B cell (primary cell): ENCODE measurements at regions not wholly inside any gene's neighbourhood (a gene's known extent, or its start where the extent isn't known, plus 50 kb on each side); places are given as distances from the start of the nearest gene placed in this dataset.

Experiments used
- EZH2 ChIP-seq: IDR thresholded peaks from 2 replicates; pipeline ENCODE4 v1.6.1; 2012; ENCODE audit warnings: borderline replicate concordance, low read depth, mild to moderate bottlenecking, moderate library complexity, low read length; ENCODE audit not compliant: insufficient read depth, poor library complexity, severe bottlenecking
- TF ChIP-seq, protein P1 (sequence below): fragments of 200-600 bp; IDR thresholded peaks from one replicate; pipeline ENCODE4 v1.8.0; 2022; ENCODE audit warnings: antibody characterized with exemption, mild to moderate bottlenecking

DNA sequence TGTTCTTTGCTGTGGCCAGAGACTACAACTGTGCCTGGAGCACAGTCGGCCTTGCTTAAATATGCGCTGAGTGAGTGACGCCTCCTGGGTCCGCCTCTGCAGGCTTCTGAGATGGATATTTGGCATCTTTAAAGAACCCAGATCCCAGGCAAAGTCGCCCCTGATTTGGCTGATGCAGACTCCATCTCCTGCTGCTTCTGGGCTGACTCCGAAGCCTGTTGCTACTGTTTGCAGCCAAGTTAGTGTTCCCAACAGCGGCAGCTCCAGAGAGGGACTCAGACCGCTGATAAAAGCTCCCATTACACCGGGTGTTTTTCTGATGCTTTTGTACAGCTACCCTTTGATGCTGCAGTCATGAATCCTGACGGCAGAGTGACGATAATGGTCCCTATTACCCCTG lies 83.0 kb upstream of the SULF2 start:
- TF ChIP-seq, protein P1, sequence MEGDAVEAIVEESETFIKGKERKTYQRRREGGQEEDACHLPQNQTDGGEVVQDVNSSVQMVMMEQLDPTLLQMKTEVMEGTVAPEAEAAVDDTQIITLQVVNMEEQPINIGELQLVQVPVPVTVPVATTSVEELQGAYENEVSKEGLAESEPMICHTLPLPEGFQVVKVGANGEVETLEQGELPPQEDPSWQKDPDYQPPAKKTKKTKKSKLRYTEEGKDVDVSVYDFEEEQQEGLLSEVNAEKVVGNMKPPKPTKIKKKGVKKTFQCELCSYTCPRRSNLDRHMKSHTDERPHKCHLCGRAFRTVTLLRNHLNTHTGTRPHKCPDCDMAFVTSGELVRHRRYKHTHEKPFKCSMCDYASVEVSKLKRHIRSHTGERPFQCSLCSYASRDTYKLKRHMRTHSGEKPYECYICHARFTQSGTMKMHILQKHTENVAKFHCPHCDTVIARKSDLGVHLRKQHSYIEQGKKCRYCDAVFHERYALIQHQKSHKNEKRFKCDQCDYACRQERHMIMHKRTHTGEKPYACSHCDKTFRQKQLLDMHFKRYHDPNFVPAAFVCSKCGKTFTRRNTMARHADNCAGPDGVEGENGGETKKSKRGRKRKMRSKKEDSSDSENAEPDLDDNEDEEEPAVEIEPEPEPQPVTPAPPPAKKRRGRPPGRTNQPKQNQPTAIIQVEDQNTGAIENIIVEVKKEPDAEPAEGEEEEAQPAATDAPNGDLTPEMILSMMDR: no peak
- TF ChIP-seq EZH2: no peak
